ENCODE measurements at regions not wholly inside any gene's neighbourhood (a gene's known extent, or its start where the extent isn't known, plus 50 kb on each side); places are given as distances from the start of the nearest gene placed in this dataset.

GRCh38 chr7:16178092-16178491, 243.2 kb downstream of the CRPPA start:
- no peaks in the 10 kb centered on the region for H3K36me3 Mint-ChIP-seq (ENCODE audit: low read depth)
- no peak overlapping the region for H3K27ac Mint-ChIP-seq
- peaks cover 5% of the 10 kb centered on the region for H3K4me1 Mint-ChIP-seq
- H3K27me3 Mint-ChIP-seq (ENCODE audit: low read depth, poor library complexity): no peaks in the 10 kb centered on the region
- no peak for DNase-seq
- H3K9me3 Mint-ChIP-seq: no peaks in the 10 kb centered on the region
- no peak overlapping the region for H3K4me3 Mint-ChIP-seq
- TF ChIP-seq, protein P1, sequence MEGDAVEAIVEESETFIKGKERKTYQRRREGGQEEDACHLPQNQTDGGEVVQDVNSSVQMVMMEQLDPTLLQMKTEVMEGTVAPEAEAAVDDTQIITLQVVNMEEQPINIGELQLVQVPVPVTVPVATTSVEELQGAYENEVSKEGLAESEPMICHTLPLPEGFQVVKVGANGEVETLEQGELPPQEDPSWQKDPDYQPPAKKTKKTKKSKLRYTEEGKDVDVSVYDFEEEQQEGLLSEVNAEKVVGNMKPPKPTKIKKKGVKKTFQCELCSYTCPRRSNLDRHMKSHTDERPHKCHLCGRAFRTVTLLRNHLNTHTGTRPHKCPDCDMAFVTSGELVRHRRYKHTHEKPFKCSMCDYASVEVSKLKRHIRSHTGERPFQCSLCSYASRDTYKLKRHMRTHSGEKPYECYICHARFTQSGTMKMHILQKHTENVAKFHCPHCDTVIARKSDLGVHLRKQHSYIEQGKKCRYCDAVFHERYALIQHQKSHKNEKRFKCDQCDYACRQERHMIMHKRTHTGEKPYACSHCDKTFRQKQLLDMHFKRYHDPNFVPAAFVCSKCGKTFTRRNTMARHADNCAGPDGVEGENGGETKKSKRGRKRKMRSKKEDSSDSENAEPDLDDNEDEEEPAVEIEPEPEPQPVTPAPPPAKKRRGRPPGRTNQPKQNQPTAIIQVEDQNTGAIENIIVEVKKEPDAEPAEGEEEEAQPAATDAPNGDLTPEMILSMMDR (IDR thresholded peaks at IDR 0.05): no peak

DNA sequence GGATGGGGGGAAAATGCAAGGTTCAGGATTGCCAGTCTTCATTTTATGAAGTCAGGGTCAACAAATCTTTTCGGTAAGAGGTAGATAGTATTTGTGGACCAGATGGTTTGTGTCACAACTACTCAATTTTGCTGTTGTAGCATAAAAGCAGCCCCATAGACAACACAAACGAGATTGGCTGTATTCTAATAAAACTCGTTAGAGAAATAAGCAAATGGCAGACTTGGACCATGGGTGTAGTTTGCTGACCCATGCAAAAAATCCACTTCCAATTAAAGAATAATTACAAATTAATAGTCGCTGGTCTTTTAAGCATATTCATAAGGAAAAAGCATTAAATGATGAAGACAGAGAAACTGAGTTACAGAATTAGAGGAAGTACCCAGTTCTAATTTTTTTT, 247.1 kb downstream of the CRPPA start:
- peaks cover 12% of the 10 kb centered on the region for H3K9me3 Mint-ChIP-seq

DNA sequence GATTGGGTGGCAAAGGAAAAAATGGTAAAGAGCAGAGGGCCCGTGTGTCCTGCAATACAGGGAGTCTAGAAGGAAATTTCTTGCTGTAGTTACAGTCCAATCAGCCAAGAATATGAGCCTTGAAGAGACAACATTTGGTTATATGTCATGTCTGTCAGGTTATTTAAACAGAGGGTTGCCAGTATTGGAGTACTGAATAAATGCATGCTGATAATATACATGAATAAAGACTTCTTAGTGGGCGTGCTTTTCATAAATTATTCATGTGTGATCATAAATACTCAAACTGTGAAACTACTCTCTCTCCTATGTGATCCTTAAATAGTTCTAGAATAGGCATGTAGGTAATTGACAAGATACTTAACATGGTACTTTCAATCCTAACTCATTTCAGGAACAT, 249.0 kb downstream of the CRPPA start:
- no peak overlapping the region for H3K27ac Mint-ChIP-seq
- H3K36me3 Mint-ChIP-seq (ENCODE audit: low read depth): no peaks in the 10 kb centered on the region
- H3K4me1 Mint-ChIP-seq: no peaks in the 10 kb centered on the region
- peaks cover 12% of the 10 kb centered on the region for H3K9me3 Mint-ChIP-seq
- no peak overlapping the region for H3K4me3 Mint-ChIP-seq
- peaks cover 3% of the 10 kb centered on the region for H3K27me3 Mint-ChIP-seq (ENCODE audit: low read depth, poor library complexity)
- no peak for DNase-seq
- TF ChIP-seq, protein P1 (IDR thresholded peaks at IDR 0.05): no peak

More for the DNA sequence above, 247.1 kb downstream of the CRPPA start:
- H3K27ac Mint-ChIP-seq: no peak overlapping the region
- peaks cover 3% of the 10 kb centered on the region for H3K4me1 Mint-ChIP-seq
- no peak for DNase-seq
- H3K27me3 Mint-ChIP-seq (ENCODE audit: low read depth, poor library complexity): no peaks in the 10 kb centered on the region
- TF ChIP-seq, protein P1 (IDR thresholded peaks at IDR 0.05): no peak
- H3K36me3 Mint-ChIP-seq (ENCODE audit: low read depth): no peaks in the 10 kb centered on the region
- no peak overlapping the region for H3K4me3 Mint-ChIP-seq

DNA sequence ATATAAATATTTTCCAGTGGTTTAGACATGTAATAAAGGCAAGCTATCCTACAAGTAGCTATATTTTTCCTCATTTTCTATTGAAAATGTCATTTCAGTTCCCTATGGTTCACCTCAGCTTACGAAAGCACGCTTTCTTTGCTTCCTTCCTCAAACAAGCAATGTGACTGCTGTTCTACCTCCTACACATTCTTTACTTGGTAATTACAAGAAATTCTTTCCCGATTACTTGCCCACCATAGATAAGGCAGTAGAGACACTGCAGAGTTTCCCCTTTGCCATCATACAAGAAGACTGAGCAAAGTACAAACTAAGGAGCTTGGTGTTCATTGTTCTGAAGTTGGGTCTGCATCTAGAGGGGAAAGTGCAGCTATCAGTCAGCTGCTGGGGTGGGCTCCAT, 249.4 kb downstream of the CRPPA start:
- Mint-ChIP-seq H3K36me3 (ENCODE audit: low read depth) (no peaks in the 10 kb centered on the region), H3K4me1 (no peaks in the 10 kb centered on the region), H3K4me3 (no peak overlapping the region), H3K27ac (no peak overlapping the region), H3K9me3 (peaks cover 12% of the 10 kb centered on the region), H3K27me3 (ENCODE audit: low read depth, poor library complexity) (peaks cover 6% of the 10 kb centered on the region)
- no peak for DNase-seq
- TF ChIP-seq, protein P1 (IDR thresholded peaks at IDR 0.05): no peak

GRCh38 chr7:16170671-16171070, 250.7 kb downstream of the CRPPA start:
- TF ChIP-seq, protein P1 (IDR thresholded peaks at IDR 0.05): no peak
- DNase-seq: no peak
- H3K4me3 Mint-ChIP-seq: no peak overlapping the region
- H3K36me3 Mint-ChIP-seq (ENCODE audit: low read depth): no peaks in the 10 kb centered on the region
- H3K27ac Mint-ChIP-seq: no peak overlapping the region
- no peaks in the 10 kb centered on the region for H3K4me1 Mint-ChIP-seq
- peaks cover 12% of the 10 kb centered on the region for H3K9me3 Mint-ChIP-seq
- H3K27me3 Mint-ChIP-seq (ENCODE audit: low read depth, poor library complexity): peaks cover 6% of the 10 kb centered on the region

DNA sequence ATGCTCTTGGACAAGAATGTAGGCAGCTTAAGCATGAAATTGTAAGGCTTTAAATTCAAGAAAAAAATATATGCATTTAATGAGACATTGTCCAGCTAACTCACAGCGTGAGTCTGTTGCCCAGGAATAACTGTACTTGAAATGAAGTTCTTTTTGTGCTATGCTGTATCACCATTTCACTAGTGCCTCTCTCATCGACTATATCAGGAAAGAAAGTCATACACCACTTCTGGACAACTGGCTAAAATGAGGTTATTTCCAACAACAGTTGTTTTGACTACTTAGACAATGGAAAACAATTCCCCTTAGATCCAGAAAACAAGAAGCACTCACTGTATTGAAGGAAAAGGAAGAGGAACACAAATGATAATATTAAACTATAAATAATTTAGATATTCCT, 251.8 kb downstream of the CRPPA start:
- Mint-ChIP-seq H3K27me3 (ENCODE audit: low read depth, poor library complexity) (peaks cover 6% of the 10 kb centered on the region), H3K27ac (no peak overlapping the region), H3K4me3 (no peak overlapping the region), H3K4me1 (no peaks in the 10 kb centered on the region), H3K36me3 (ENCODE audit: low read depth) (no peaks in the 10 kb centered on the region), H3K9me3 (peaks cover 12% of the 10 kb centered on the region)
- TF ChIP-seq, protein P1 (IDR thresholded peaks at IDR 0.05): no peak
- no peak for DNase-seq
